Memory B cell (primary cell): ENCODE measurements at regions not wholly inside any gene's neighbourhood (a gene's known extent, or its start where the extent isn't known, plus 50 kb on each side); places are given as distances from the start of the nearest gene placed in this dataset.
"Not testable (repeated sequence)": the region's sequence is repeated elsewhere in the genome, so short reads cannot be mapped to it uniquely, and the experiment has no call there.

Experiments used
- ATAC-seq: fragments of 150-1000 bp; cut with Tn5 transposase; 2 replicates; pipeline ENCODE4 v1.10.0; 2021; ENCODE audit warnings: low read depth, mild to moderate bottlenecking, moderate library complexity
- DNase-seq, 2 donors: peaks; one replicate each; pipeline ENCODE4 v3.0.0; 2022; ENCODE audit warnings: low spot score in 2 of 2
- H3K27ac Mint-ChIP-seq: one replicate; pipeline ENCODE4 v1.8.0; 2022; ENCODE audit warnings: mild to moderate bottlenecking, moderate library complexity, mixed read lengths
- H3K27me3 Mint-ChIP-seq: one replicate; pipeline ENCODE4 v1.8.0; 2022; ENCODE audit warnings: mixed read lengths
- H3K36me3 Mint-ChIP-seq: one replicate; pipeline ENCODE4 v1.8.0; 2022; ENCODE audit warnings: mild to moderate bottlenecking, mixed read lengths
- H3K4me1 Mint-ChIP-seq: one replicate; pipeline ENCODE4 v1.8.0; 2022; ENCODE audit warnings: mixed read lengths
- H3K4me3 Mint-ChIP-seq: one replicate; pipeline ENCODE4 v1.8.0; 2022; ENCODE audit warnings: mild to moderate bottlenecking, moderate library complexity, mixed read lengths
- H3K9me3 Mint-ChIP-seq: one replicate; pipeline ENCODE4 v1.8.0; 2022; ENCODE audit warnings: mixed read lengths

GRCh38 chr2:132324005-132324404 lies 92.6 kb upstream of the GPR39 start:
- H3K4me3 Mint-ChIP-seq, H3K27ac Mint-ChIP-seq, DNase-seq, H3K36me3 Mint-ChIP-seq, H3K4me1 Mint-ChIP-seq, H3K27me3 Mint-ChIP-seq, ATAC-seq, H3K9me3 Mint-ChIP-seq: not testable (repeated sequence)

GRCh38 chr2:132332345-132333033 lies 84.1 kb upstream of the GPR39 start:
- ATAC-seq, DNase-seq, H3K4me1 Mint-ChIP-seq, H3K27ac Mint-ChIP-seq, H3K9me3 Mint-ChIP-seq, H3K36me3 Mint-ChIP-seq, H3K4me3 Mint-ChIP-seq, H3K27me3 Mint-ChIP-seq: not testable (repeated sequence)

- H3K36me3 Mint-ChIP-seq, H3K27me3 Mint-ChIP-seq, ATAC-seq, H3K4me1 Mint-ChIP-seq, H3K27ac Mint-ChIP-seq, DNase-seq, H3K9me3 Mint-ChIP-seq, H3K4me3 Mint-ChIP-seq: not testable (repeated sequence)
These were observed 79.5 kb upstream of the GPR39 start for GRCh38 chr2:132337135-132337534.

- not testable (repeated sequence) for H3K27ac Mint-ChIP-seq, H3K27me3 Mint-ChIP-seq, H3K36me3 Mint-ChIP-seq, H3K9me3 Mint-ChIP-seq, ATAC-seq, H3K4me3 Mint-ChIP-seq, H3K4me1 Mint-ChIP-seq, DNase-seq
These were observed 78.8 kb upstream of the GPR39 start for GRCh38 chr2:132337844-132338243.

GRCh38 chr2:132347041-132347780 lies 69.4 kb upstream of the GPR39 start:
- H3K4me1 Mint-ChIP-seq, DNase-seq, ATAC-seq, H3K9me3 Mint-ChIP-seq, H3K27me3 Mint-ChIP-seq, H3K27ac Mint-ChIP-seq, H3K36me3 Mint-ChIP-seq, H3K4me3 Mint-ChIP-seq: not testable (repeated sequence)

GRCh38 chr2:132349092-132349687 lies 67.4 kb upstream of the GPR39 start:
- not testable (repeated sequence) for DNase-seq, H3K36me3 Mint-ChIP-seq, H3K4me3 Mint-ChIP-seq, ATAC-seq, H3K27ac Mint-ChIP-seq, H3K27me3 Mint-ChIP-seq, H3K9me3 Mint-ChIP-seq, H3K4me1 Mint-ChIP-seq

- H3K4me1 Mint-ChIP-seq, H3K9me3 Mint-ChIP-seq, ATAC-seq, DNase-seq, H3K4me3 Mint-ChIP-seq, H3K27ac Mint-ChIP-seq, H3K27me3 Mint-ChIP-seq, H3K36me3 Mint-ChIP-seq: not testable (repeated sequence)
These were observed 64.9 kb upstream of the GPR39 start for GRCh38 chr2:132351668-132352067.

GRCh38 chr2:132352481-132353001 lies 64.1 kb upstream of the GPR39 start:
- not testable (repeated sequence) for H3K4me3 Mint-ChIP-seq, DNase-seq, H3K36me3 Mint-ChIP-seq, H3K4me1 Mint-ChIP-seq, H3K27ac Mint-ChIP-seq, H3K9me3 Mint-ChIP-seq, ATAC-seq, H3K27me3 Mint-ChIP-seq

- H3K4me3 Mint-ChIP-seq, H3K27ac Mint-ChIP-seq, H3K36me3 Mint-ChIP-seq, DNase-seq, H3K4me1 Mint-ChIP-seq, H3K27me3 Mint-ChIP-seq, H3K9me3 Mint-ChIP-seq, ATAC-seq: not testable (repeated sequence)
These were observed 63.2 kb upstream of the GPR39 start for GRCh38 chr2:132353380-132353779.

- not testable (repeated sequence) for H3K4me3 Mint-ChIP-seq, H3K27me3 Mint-ChIP-seq, DNase-seq, H3K27ac Mint-ChIP-seq, H3K4me1 Mint-ChIP-seq, H3K9me3 Mint-ChIP-seq, H3K36me3 Mint-ChIP-seq, ATAC-seq
These were observed 55.6 kb upstream of the GPR39 start for GRCh38 chr2:132360964-132361363.

- not testable (repeated sequence) for H3K27me3 Mint-ChIP-seq, H3K4me1 Mint-ChIP-seq, H3K36me3 Mint-ChIP-seq, H3K4me3 Mint-ChIP-seq, H3K9me3 Mint-ChIP-seq, ATAC-seq, DNase-seq, H3K27ac Mint-ChIP-seq
These were observed 55.1 kb upstream of the GPR39 start for GRCh38 chr2:132361498-132361897.

- ATAC-seq, H3K36me3 Mint-ChIP-seq, H3K27ac Mint-ChIP-seq, H3K4me1 Mint-ChIP-seq, H3K9me3 Mint-ChIP-seq, H3K4me3 Mint-ChIP-seq, H3K27me3 Mint-ChIP-seq, DNase-seq: not testable (repeated sequence)
These were observed 53.3 kb upstream of the GPR39 start for GRCh38 chr2:132363352-132363751.

GRCh38 chr2:132365963-132366362 lies 50.6 kb upstream of the GPR39 start:
- ATAC-seq, H3K9me3 Mint-ChIP-seq, H3K36me3 Mint-ChIP-seq, DNase-seq, H3K4me3 Mint-ChIP-seq, H3K4me1 Mint-ChIP-seq, H3K27me3 Mint-ChIP-seq, H3K27ac Mint-ChIP-seq: not testable (repeated sequence)

- Mint-ChIP-seq H3K4me1 (no peaks in the 10 kb centered on the region), H3K27ac (no peak overlapping the region), H3K9me3 (peaks cover 7% of the 10 kb centered on the region), H3K27me3 (peaks cover 4% of the 10 kb centered on the region), H3K36me3 (no peaks in the 10 kb centered on the region), H3K4me3 (no peak overlapping the region)
- ATAC-seq (no peak), DNase-seq (no peak)
These were observed 50.0 kb upstream of the GPR39 start for GRCh38 chr2:132366421-132367180.
